ENCODE measurements at regions not wholly inside any gene's neighbourhood (a gene's known extent, or its start where the extent isn't known, plus 50 kb on each side); places are given as distances from the start of the nearest gene placed in this dataset.
"Not testable (repeated sequence)": the region's sequence is repeated elsewhere in the genome, so short reads cannot be mapped to it uniquely, and the experiment has no call there.

GRCh38 chr2:16102358-16102975 lies 162.1 kb downstream of the MYCN start:
- TF ChIP-seq, protein P1, sequence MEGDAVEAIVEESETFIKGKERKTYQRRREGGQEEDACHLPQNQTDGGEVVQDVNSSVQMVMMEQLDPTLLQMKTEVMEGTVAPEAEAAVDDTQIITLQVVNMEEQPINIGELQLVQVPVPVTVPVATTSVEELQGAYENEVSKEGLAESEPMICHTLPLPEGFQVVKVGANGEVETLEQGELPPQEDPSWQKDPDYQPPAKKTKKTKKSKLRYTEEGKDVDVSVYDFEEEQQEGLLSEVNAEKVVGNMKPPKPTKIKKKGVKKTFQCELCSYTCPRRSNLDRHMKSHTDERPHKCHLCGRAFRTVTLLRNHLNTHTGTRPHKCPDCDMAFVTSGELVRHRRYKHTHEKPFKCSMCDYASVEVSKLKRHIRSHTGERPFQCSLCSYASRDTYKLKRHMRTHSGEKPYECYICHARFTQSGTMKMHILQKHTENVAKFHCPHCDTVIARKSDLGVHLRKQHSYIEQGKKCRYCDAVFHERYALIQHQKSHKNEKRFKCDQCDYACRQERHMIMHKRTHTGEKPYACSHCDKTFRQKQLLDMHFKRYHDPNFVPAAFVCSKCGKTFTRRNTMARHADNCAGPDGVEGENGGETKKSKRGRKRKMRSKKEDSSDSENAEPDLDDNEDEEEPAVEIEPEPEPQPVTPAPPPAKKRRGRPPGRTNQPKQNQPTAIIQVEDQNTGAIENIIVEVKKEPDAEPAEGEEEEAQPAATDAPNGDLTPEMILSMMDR (conservative IDR thresholded peaks at IDR 0.05; ENCODE audit: control insufficient read depth, insufficient read depth, low read depth, low read length): no peak
- no peak for DNase-seq (ENCODE audit: low read depth)
- H3K4me3 ChIP-seq (ENCODE audit: control insufficient read depth, low read depth, low read length): no peak overlapping the region

DNA sequence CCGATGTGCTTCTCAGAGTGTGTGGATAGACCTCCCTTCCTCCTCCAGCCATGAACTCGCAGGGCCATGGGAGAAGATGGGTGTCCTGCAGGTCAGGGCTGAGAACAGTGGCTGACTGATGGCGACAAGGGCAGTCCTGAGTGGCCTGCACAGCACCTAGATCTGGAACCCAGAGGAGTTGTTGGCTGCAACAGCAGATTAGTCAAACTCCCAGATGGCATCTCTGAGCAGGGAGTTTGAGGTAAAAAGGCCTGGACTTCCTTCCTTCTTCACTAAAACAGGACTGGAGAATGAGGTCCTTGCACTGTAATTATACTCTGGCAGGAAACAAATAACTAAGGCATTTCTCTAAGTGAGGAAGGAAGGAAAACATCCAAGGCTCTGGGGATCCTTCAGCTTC lies 160.8 kb downstream of the MYCN start:
- TF ChIP-seq, protein P1 (conservative IDR thresholded peaks at IDR 0.05; ENCODE audit: control insufficient read depth, insufficient read depth, low read depth, low read length): no peak
- H3K4me3 ChIP-seq (ENCODE audit: control insufficient read depth, low read depth, low read length): no peak overlapping the region
- no peak for DNase-seq (ENCODE audit: low read depth)

DNA sequence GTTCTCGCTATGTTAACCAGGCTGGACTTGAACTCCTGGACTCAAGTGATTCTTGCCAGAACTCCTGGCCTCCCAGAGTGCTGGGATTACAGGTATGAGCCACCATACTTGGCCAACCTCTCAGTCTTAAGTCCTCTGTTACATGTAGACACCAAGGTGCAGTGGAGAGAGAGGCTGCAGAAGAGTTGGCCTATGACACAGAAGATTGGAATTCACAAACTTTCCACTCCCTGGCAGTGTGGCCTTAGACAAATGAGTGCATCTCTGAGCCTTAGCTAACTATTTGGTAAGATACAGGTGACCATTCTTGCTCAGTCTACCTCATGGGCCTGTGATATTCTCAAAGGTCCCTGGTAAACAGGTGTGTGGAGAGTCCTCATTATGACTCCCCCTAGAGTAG lies 159.7 kb downstream of the MYCN start:
- DNase-seq (ENCODE audit: low read depth): no peak
- TF ChIP-seq, protein P1 (conservative IDR thresholded peaks at IDR 0.05; ENCODE audit: control insufficient read depth, insufficient read depth, low read depth, low read length): no peak
- no peak overlapping the region for H3K4me3 ChIP-seq (ENCODE audit: control insufficient read depth, low read depth, low read length)

GRCh38 chr2:16099326-16099725 lies 159.0 kb downstream of the MYCN start:
- TF ChIP-seq, protein P1 (conservative IDR thresholded peaks at IDR 0.05; ENCODE audit: control insufficient read depth, insufficient read depth, low read depth, low read length): no peak
- H3K4me3 ChIP-seq (ENCODE audit: control insufficient read depth, low read depth, low read length): no peak overlapping the region
- no peak for DNase-seq (ENCODE audit: low read depth)

DNA sequence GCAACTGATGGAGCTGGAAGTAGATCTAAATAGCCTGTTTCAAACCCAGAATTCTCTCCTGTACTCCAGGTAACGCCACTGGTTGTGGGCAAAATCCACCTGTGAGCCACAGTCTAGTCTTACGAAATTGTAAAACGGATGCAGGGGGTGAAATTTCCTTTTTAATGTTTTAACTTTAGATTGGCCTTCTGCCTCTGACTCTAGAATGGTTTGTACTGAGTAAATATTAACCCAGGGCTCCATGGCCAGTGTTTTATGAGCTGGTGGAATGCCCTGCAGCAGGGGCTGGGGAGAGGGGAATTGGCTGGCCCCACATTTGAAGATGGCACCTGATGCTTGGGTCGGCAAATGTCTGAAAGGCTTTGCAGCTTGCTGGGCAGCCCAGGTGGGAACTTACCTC lies 156.6 kb downstream of the MYCN start:
- TF ChIP-seq, protein P1 (conservative IDR thresholded peaks at IDR 0.05; ENCODE audit: control insufficient read depth, insufficient read depth, low read depth, low read length): no peak
- no peak overlapping the region for H3K4me3 ChIP-seq (ENCODE audit: control insufficient read depth, low read depth, low read length)
- no peak for DNase-seq (ENCODE audit: low read depth)

GRCh38 chr2:16095483-16095882 lies 155.1 kb downstream of the MYCN start:
- DNase-seq (ENCODE audit: low read depth); H3K4me3 ChIP-seq (ENCODE audit: control insufficient read depth, low read depth, low read length): not testable (repeated sequence)

DNA sequence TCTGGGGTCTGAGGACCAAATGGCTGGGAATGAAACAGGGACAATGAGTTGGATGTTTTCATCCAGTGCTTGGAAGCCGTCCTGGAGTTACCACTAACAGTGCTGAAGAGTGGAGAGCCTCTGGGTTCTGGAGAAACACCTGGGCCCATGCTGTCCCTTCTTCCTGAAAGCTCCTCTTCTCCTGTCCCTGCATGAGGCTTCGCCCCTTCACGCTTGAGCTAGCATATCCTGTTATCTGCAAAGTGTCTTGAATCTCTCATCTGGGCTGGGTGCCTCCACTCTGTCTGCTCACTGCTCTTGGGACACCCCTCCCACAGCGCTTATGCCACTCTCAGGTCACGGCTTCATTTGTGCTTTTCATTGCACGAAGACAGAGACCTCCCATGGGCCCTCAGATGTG lies 154.5 kb downstream of the MYCN start:
- DNase-seq (ENCODE audit: low read depth): no peak
- TF ChIP-seq, protein P1 (conservative IDR thresholded peaks at IDR 0.05; ENCODE audit: control insufficient read depth, insufficient read depth, low read depth, low read length): no peak
- H3K4me3 ChIP-seq (ENCODE audit: control insufficient read depth, low read depth, low read length): no peak overlapping the region
